CD4-positive, alpha-beta T cell treated with Interleukin-21 for 1 hour (primary cell): ENCODE measurements at regions not wholly inside any gene's neighbourhood (a gene's known extent, or its start where the extent isn't known, plus 50 kb on each side); places are given as distances from the start of the nearest gene placed in this dataset.

Experiments used
- DNase-seq: peaks from one replicate; pipeline ENCODE4 v3.0.0-alpha.2; 2020

DNA sequence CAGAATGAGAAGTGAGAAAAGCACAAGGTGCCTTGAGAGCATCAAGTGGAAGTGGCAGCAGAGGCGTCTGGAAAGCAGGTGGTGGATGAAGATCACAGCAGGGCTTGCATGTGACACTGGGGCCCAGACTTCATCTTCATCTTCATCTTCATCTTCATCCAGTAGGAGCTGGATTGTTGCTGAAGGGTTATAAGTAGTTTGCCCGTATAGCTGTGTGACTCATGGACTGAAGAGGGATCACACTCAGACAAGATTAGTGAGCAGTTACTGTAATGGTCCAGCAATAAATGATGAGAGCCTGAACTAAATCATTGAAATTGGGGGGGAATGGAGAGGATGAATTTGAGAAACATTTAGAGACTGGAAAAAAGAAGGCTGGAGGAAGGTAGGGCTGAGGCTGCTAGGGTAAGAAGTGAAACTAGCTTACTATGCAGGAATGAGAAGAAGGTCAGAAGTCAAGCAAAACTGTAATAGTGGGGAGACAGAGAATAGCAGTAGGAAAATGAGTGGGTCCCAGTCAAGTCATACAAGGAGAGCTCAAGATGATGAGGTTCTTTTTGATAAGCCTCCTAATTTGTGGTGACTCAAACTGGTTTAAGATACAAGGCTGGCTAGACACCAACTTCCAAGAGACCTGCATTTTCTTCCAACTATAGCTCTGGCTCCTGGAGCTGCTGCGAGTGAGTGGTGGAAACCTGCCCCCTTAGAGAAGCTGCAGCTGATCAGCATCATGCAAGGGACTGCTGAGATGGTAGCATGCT, 92.3 kb upstream of the BEND6 start:
- no peak for DNase-seq

- DNase-seq, result no peak
These were observed 94.4 kb upstream of the BEND6 start for GRCh38 chr6:56860475-56860874.

GRCh38 chr6:56856036-56856580, 98.8 kb upstream of the BEND6 start:
- no peak for DNase-seq

DNA sequence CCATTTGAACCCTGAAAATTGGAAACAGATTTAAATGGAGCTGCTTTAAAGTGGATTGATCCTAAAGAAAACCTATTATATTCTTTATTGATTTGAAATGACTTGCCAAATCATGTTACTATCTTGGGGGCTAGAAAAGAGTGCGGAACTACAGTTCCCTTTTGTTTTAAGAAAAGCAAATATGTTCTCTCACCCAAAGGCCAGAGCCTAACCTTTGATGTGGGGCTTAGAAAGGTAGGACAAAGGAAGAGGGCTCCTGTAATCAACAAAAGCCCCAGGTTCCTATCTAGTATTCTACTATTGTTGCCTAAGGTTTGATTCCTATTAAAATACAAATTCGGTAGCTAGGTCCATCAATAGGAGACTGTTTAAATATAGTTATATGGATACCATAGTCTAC, 100.8 kb upstream of the BEND6 start:
- no peak for DNase-seq

- DNase-seq, result no peak
These were observed 101.4 kb upstream of the BEND6 start for GRCh38 chr6:56853541-56853940.

DNA sequence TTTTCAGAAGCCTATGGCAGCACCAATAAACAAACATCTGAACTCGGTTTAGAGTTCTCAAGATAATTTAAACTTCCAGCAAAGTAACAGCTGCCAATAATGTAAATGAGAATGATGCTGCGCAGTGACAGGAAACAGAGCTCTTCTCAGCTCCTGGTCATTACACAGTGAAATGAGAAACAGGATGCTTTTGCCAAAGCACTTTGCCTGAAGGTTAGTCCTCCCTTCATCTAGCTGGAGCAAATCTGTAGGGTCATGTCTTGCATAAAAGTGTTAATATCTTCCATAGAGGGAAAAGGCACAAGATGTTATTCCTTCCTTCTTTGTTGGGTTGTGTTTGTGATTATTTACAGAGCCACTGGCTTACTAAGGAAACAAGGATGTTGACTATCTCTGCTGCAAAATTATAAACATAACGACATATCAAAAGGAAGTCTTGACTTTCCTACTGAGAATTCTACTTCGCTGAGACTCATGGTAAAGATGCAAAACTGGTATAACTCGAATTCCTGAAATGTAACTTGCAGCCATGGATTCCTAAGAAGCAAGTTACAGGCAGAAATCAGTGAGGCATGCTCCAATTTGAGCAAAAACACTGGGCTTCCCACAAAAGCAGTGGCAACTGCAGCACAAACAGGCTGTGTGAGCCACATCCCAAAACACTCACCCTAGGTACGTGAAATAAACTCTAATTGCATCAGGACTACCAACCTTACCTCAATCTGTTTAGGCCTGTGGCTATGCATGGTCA, 102.5 kb upstream of the BEND6 start:
- no peak for DNase-seq

DNA sequence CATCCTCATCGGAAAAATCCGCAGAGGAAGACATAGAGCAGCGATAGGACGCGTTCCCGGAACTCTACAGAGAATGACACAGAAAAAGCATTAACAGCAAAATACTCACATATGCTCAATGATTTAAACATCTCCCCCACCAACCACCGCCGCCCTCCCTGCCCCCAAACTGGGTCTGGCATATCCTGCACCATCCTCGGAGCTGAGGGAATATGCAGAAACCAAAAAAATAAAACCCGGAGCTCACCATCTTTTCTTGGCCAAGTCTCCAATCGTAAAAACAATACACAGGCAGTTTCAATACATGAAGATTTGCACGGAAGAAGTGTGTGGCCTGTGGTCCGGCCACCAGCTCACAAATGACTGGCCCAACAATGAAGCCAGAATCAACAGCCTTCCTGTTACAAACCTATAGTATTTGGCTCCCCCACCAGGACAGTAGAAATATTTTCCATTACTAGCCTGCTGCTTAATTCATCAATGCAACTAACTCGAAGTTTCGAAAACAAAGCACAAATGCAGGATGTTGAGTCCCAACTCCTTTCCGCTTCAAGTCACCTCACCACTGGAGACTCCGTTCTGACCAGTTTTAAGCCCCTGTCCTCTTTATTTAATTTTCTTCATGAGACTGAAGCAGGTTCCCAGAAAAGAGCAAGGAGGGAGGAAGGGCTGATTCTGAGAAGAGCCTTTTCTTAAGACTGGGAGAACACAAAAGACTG, 103.2 kb upstream of the BEND6 start:
- DNase-seq, result peak; percentile 40

DNA sequence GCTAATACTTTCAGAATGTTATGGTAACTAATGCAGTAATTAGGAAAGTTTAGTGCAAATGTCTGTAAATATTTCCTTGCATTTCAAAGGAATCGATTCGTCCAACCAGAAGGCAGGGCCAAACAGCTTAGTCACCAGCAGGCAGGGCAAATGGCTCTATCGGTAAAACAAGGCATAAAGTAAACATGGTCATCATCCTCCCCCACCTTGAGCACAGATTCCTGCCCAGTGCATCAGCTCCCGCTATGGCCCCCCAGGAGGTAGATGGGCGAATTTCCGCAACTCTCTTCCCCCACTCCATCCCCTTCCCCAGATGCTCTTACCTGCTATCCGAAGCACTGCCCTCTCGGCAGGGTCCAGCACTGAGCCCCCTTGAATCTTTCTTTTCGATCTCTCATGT, 103.8 kb upstream of the BEND6 start:
- DNase-seq, result no peak

GRCh38 chr6:56850626-56851025, 104.3 kb upstream of the BEND6 start:
- DNase-seq, result no peak

DNA sequence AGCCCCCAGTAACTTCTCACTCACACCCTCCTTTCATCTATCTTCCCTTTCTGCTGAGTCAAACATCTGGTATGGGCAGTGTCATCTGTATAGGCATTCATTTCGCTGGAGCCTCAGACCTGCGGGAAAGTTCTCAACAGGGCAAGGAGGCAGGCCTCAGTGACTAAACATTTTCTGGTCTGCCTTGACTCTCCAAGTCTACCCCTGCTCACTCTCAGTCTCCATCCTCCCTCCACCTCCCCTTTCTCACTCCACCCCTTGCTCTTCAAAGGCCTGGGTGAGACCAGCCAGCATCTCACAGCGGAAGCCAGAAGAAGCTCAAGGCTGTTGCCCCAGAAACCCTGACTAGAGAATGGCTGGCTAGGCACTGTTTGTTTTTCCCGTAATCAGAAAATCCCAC, 105.0 kb upstream of the BEND6 start:
- DNase-seq, result no peak

DNA sequence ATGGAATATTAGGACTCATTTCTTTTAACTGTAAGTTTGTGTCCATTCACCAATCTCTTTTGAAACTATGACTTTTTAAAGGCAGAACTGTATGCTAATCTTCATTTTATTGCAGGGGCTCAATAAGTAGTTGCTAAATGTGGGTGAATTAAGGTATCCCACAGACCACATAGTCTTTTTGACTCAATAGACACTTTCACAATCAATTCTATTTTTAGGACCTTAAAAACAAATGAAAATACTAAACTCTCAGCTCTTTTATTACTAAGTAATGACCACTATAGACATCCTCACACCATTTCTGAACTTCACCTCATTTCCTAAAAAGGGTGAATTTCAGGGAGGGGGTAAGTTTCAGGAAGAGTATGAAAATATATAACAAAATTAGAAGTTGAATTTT, 106.8 kb upstream of the BEND6 start:
- no peak for DNase-seq

DNA sequence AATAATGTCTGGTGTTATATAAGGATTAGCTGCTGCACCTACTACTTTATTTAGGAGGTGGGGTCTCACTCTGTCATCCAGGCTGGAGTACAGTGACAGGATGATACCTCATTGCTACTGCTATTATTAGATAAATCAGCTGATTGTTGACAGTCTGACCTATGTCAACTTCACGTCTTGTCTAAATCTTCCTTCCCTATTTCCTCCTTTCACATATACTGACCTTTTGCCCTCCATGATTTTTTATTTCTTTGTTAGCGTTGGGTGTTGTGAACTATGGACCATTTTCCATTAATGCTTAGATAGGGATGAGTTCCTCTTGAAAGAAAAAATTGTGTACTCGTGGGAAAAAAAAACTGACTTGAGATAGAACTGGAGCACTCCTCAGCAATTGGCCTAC, 109.9 kb upstream of the BEND6 start:
- DNase-seq, result no peak

- DNase-seq, result peak; percentile 65
These were observed 111.2 kb upstream of the BEND6 start for GRCh38 chr6:56843476-56844349.

- DNase-seq, result no peak
These were observed 112.0 kb upstream of the BEND6 start for GRCh38 chr6:56842686-56843475.

DNA sequence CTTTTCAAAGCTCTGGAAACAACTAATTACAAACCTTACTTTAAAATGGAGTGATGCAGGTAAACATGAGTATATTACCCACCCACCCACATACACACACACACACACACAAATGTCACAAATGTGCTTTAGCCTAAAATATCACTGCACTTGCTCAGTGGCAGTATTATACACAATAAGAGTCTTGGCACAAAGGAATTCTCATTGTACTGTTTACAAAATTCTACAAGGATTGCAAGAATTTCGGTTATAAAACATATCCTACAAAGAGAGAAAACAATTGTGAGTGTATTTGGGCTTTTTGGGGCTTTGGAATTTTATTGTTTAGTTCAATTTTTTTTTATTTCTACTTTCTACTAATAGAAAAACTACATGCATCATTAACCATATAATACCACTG, 113.2 kb upstream of the BEND6 start:
- no peak for DNase-seq

DNA sequence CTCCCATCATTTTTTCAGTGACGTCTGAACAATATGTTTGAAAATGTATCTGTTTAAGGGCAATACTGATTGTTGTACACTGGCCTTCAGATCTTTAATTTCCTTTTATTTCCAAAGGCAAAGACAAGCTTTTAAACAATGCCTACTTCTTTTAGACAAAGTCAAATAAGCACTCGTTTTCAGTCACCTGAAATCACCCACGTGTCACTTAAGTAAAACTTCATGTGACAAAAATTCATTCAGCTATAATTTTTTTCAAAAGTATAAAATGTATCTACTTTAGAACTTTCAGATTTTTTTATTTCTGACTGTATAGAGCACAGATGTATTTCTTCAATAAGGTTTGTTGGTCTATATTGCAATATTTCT, 113.5 kb upstream of the BEND6 start:
- no peak for DNase-seq

GRCh38 chr6:56840467-56841380, 114.2 kb upstream of the BEND6 start:
- no peak for DNase-seq

GRCh38 chr6:56839533-56840183, 115.2 kb upstream of the BEND6 start:
- DNase-seq, result no peak

GRCh38 chr6:56838965-56839364, 115.9 kb upstream of the BEND6 start:
- DNase-seq, result no peak

GRCh38 chr6:56838016-56838555, 116.8 kb upstream of the BEND6 start:
- DNase-seq, result no peak
